ENCODE measurements at regions not wholly inside any gene's neighbourhood (a gene's known extent, or its start where the extent isn't known, plus 50 kb on each side); places are given as distances from the start of the nearest gene placed in this dataset.

DNA sequence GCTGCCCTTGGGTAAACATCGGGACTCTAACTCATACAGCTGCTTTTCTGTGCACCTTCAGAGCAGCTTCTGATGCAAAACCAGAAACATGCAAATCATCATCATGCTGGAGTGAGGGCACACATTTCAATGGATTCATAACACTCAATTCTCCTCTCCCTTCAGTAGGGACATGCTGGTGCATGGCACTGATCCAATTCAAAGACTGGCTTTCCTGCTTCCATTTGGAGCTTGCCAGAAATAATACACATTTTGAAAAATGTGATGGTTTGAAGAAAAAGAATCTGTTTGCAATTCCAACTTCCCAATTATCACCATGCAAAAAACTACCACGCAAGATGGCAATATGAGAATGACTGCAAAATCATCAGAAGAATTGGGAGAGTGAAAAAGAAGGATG, 65.2 kb upstream of the PDE10A start:
- Histone ChIP-seq H3K36me3 (ENCODE audit: control insufficient read depth, low read depth, low read length) (no peaks in the 10 kb centered on the region), H3K27ac (ENCODE audit: low read length) (no peak overlapping the region), H3K9ac (ENCODE audit: low read length) (no peak overlapping the region), H3K9me3 (ENCODE audit: control insufficient read depth, low read depth, low read length) (no peaks in the 10 kb centered on the region), H3K4me1 (ENCODE audit: control insufficient read depth, low read depth, low read length) (peaks cover 3% of the 10 kb centered on the region), H3K4me3 (ENCODE audit: low read length) (no peak overlapping the region), H3K27me3 (ENCODE audit: control insufficient read depth, insufficient read depth, low read length) (no peaks in the 10 kb centered on the region)

DNA sequence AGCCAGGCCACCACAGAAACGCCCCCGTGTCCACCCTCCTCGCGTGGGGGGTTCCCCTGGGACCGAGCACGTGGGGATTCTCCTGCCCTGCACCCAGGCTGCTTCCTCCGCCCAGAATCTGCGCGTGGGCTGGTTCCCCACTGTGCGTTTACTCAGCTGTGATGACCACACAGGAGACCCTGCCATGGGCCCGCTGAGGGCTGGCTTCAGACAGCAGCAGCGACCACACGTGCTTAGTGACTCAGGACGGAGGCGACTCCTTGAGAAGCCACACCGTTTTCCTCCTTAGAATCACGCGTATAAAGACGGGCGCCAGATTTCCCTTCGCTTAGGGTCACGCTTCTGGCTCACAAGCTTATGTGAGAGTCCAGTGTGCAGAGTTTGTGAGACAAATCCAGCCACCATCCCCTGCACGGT, 63.9 kb upstream of the PDE10A start:
- Histone ChIP-seq H3K27ac (ENCODE audit: low read length) (no peak overlapping the region), H3K9ac (ENCODE audit: low read length) (no peak overlapping the region), H3K9me3 (ENCODE audit: control insufficient read depth, low read depth, low read length) (no peaks in the 10 kb centered on the region), H3K27me3 (ENCODE audit: control insufficient read depth, insufficient read depth, low read length) (no peaks in the 10 kb centered on the region), H3K36me3 (ENCODE audit: control insufficient read depth, low read depth, low read length) (no peaks in the 10 kb centered on the region), H3K4me3 (ENCODE audit: low read length) (no peak overlapping the region), H3K4me1 (ENCODE audit: control insufficient read depth, low read depth, low read length) (peaks cover 3% of the 10 kb centered on the region)

DNA sequence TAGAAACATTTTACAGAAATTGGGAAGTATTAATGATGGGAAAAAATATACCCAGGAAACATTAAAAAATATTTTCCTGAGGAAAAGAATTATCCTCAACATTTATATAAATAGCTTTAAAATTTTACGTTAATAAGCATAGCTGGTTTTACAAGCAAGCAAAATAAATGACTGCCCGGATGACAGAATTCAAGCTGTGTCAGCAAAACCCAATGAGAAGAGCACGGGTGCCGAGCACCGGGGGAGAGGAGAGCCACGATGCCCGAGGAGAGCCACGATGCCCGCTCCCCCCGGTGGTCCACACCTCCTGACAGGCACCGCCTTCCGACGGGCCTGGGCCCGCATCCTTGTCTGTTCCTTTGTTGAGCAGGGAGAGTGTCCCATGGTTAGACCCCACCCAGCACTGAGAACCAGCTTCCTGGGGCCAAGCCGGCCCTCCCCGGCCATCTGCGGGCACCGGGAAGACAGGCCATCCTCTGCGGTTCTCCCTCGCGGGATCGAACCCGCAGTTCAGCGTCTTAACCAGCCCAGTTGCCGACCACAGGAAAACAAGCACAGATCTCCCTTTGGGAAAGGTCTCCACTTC, 63.3 kb upstream of the PDE10A start:
- H3K27ac ChIP-seq (ENCODE audit: low read length): no peak overlapping the region
- H3K4me3 ChIP-seq (ENCODE audit: low read length): no peak overlapping the region
- peaks cover 3% of the 10 kb centered on the region for H3K4me1 ChIP-seq (ENCODE audit: control insufficient read depth, low read depth, low read length)
- no peak overlapping the region for H3K9ac ChIP-seq (ENCODE audit: low read length)
- H3K36me3 ChIP-seq (ENCODE audit: control insufficient read depth, low read depth, low read length): no peaks in the 10 kb centered on the region
- H3K27me3 ChIP-seq (ENCODE audit: control insufficient read depth, insufficient read depth, low read length): no peaks in the 10 kb centered on the region
- no peaks in the 10 kb centered on the region for H3K9me3 ChIP-seq (ENCODE audit: control insufficient read depth, low read depth, low read length)

DNA sequence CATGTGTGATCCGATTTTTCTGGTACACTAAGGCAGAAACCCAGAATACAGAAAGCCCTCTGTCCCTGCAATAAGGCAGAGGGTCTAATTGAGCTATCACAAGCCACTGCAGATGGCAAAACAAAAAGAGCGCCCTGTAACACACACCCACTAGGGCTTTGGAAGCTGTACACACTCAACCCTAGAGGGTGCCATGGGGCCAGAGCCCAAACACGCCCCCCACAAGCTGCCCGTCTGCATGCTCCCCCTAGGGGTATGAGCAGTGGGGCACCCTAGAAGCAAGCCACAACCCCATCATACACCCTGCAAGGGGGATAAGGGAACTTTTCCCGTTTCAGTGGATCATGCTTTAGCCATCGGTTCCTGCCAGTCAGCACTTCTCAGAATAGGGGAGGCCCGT, 62.2 kb upstream of the PDE10A start:
- H3K9me3 ChIP-seq (ENCODE audit: control insufficient read depth, low read depth, low read length): no peaks in the 10 kb centered on the region
- peaks cover 3% of the 10 kb centered on the region for H3K4me1 ChIP-seq (ENCODE audit: control insufficient read depth, low read depth, low read length)
- H3K4me3 ChIP-seq (ENCODE audit: low read length): no peak overlapping the region
- H3K27ac ChIP-seq (ENCODE audit: low read length): no peak overlapping the region
- no peaks in the 10 kb centered on the region for H3K27me3 ChIP-seq (ENCODE audit: control insufficient read depth, insufficient read depth, low read length)
- H3K36me3 ChIP-seq (ENCODE audit: control insufficient read depth, low read depth, low read length): no peaks in the 10 kb centered on the region
- H3K9ac ChIP-seq (ENCODE audit: low read length): no peak overlapping the region

DNA sequence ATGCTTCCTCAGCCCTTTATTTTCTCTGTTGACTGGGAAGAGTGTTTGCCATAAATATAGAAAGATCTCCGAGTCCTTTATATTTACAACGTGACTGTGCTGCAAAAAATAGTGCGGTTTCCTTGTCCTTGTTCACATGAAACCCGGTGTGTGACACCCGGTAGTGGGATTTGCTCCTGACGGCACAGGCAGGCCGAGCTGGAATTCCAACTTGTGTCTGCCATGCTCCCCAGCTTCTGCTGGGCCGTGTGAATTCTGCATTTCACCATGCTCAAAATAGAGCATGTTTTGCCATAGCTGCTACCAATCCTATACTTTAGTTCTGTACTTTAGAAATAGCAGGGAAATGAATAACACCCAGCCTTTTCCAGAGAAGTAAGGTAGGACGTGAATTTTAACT, 60.3 kb upstream of the PDE10A start:
- no peak overlapping the region for H3K27ac ChIP-seq (ENCODE audit: low read length)
- H3K9ac ChIP-seq (ENCODE audit: low read length): no peak overlapping the region
- no peaks in the 10 kb centered on the region for H3K36me3 ChIP-seq (ENCODE audit: control insufficient read depth, low read depth, low read length)
- H3K27me3 ChIP-seq (ENCODE audit: control insufficient read depth, insufficient read depth, low read length): no peaks in the 10 kb centered on the region
- H3K9me3 ChIP-seq (ENCODE audit: control insufficient read depth, low read depth, low read length): no peaks in the 10 kb centered on the region
- no peak overlapping the region for H3K4me3 ChIP-seq (ENCODE audit: low read length)
- H3K4me1 ChIP-seq (ENCODE audit: control insufficient read depth, low read depth, low read length): peaks cover 3% of the 10 kb centered on the region

DNA sequence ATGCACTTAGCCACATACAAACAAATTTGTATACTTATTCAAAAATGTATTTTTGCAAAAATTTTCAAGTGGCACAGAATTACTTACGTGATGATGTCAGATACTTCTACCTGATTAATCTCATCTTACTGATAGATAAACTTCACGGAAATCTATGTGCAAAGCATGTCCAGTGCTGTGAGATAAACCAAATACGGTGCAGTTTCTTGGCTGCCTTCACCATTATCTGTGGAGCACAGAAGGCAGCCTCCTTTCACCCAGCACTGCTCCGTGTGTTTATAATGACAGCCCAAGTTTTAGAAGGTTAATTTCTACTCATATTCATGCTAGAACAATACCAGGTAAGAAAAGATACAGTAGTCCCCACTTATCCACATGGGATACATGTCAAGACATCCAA, 59.0 kb upstream of the PDE10A start:
- no peaks in the 10 kb centered on the region for H3K27me3 ChIP-seq (ENCODE audit: control insufficient read depth, insufficient read depth, low read length)
- no peaks in the 10 kb centered on the region for H3K36me3 ChIP-seq (ENCODE audit: control insufficient read depth, low read depth, low read length)
- no peaks in the 10 kb centered on the region for H3K9me3 ChIP-seq (ENCODE audit: control insufficient read depth, low read depth, low read length)
- no peak overlapping the region for H3K9ac ChIP-seq (ENCODE audit: low read length)
- H3K4me3 ChIP-seq (ENCODE audit: low read length): no peak overlapping the region
- no peaks in the 10 kb centered on the region for H3K4me1 ChIP-seq (ENCODE audit: control insufficient read depth, low read depth, low read length)
- no peak overlapping the region for H3K27ac ChIP-seq (ENCODE audit: low read length)

DNA sequence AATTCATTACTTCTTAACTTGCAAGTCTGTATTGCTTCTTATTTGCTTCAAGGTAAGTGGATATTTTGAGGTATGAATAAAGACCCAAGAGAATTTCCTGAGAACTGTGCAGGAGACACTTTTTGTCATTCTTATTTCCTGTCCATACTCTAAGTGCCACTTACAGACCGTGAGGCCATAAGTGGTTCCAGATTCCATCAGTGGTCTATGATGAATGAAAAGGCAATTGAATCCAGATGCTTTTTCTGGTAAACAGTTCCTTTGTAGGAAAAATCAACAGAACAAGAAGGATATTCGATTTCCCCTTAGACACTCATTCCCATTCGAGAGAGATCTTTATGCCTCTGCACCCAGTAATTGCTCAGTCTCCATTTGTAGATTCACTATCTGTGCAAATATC, 58.3 kb upstream of the PDE10A start:
- no peaks in the 10 kb centered on the region for H3K36me3 ChIP-seq (ENCODE audit: control insufficient read depth, low read depth, low read length)

DNA sequence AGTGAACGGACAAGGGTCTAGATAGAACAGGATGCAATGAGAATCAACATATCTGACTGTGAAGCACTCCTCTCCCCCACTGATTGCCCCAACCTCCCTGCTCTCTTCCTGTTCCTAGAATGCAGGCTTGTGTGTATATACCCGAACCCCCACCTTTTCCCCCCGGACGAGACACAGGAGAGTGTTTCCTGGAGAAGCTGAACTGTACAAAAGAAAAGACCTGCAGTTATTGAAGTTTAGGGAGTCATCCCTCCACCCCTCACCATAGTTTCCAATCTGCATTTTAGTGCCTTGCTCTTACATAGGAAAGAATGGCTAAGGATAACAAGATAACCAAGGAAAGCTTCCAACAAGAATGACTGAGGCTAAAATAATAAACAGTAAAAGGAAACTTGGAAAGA, 55.5 kb upstream of the PDE10A start:
- no peak overlapping the region for H3K9ac ChIP-seq (ENCODE audit: low read length)
- no peak overlapping the region for H3K27ac ChIP-seq (ENCODE audit: low read length)
- H3K27me3 ChIP-seq (ENCODE audit: control insufficient read depth, insufficient read depth, low read length): no peaks in the 10 kb centered on the region
- no peak overlapping the region for H3K4me3 ChIP-seq (ENCODE audit: low read length)
- H3K4me1 ChIP-seq (ENCODE audit: control insufficient read depth, low read depth, low read length): no peaks in the 10 kb centered on the region
- no peaks in the 10 kb centered on the region for H3K9me3 ChIP-seq (ENCODE audit: control insufficient read depth, low read depth, low read length)
- H3K36me3 ChIP-seq (ENCODE audit: control insufficient read depth, low read depth, low read length): no peaks in the 10 kb centered on the region

More for the DNA sequence above, 58.3 kb upstream of the PDE10A start:
- H3K27ac ChIP-seq (ENCODE audit: low read length): no peak overlapping the region
- no peaks in the 10 kb centered on the region for H3K9me3 ChIP-seq (ENCODE audit: control insufficient read depth, low read depth, low read length)
- H3K9ac ChIP-seq (ENCODE audit: low read length): no peak overlapping the region
- H3K4me1 ChIP-seq (ENCODE audit: control insufficient read depth, low read depth, low read length): no peaks in the 10 kb centered on the region
- H3K4me3 ChIP-seq (ENCODE audit: low read length): no peak overlapping the region
- H3K27me3 ChIP-seq (ENCODE audit: control insufficient read depth, insufficient read depth, low read length): no peaks in the 10 kb centered on the region

DNA sequence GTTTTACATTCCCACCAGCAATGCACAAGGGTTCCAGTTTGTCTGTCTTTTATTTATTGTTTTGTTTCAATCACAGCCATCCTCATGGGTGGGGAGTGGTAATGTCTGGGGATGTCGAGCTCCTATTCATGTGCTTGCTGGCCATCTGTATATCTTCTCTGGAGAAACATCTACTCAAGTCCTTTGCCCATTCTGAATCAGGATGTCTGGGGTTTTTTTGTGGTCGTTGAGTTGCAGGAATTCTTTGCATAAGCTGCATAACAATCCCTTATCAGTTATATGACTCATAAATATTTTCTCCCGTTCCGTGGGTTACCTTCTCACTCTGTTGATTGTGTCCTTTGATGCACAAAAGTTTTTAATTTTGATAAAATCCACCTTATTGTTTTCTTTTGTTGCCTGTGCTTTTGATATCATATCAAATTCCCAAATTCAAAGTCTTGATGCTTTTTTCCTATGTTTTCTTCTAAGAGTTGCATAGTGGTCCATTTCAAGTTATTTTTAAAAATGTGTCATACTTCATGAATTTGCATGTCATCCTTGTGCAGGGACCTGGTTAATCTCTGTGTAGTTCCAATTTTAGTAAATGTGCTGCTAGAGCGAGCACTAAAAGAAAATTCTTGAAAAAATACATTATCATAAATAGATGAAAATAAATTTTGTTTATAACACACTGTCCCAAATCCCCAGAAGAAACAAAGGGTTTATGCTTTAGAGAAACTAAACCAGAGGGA, 54.9 kb upstream of the PDE10A start:
- Histone ChIP-seq H3K36me3 (ENCODE audit: control insufficient read depth, low read depth, low read length) (no peaks in the 10 kb centered on the region), H3K4me1 (ENCODE audit: control insufficient read depth, low read depth, low read length) (no peaks in the 10 kb centered on the region), H3K9me3 (ENCODE audit: control insufficient read depth, low read depth, low read length) (no peaks in the 10 kb centered on the region), H3K9ac (ENCODE audit: low read length) (no peak overlapping the region), H3K27me3 (ENCODE audit: control insufficient read depth, insufficient read depth, low read length) (no peaks in the 10 kb centered on the region), H3K4me3 (ENCODE audit: low read length) (no peak overlapping the region), H3K27ac (ENCODE audit: low read length) (no peak overlapping the region)

DNA sequence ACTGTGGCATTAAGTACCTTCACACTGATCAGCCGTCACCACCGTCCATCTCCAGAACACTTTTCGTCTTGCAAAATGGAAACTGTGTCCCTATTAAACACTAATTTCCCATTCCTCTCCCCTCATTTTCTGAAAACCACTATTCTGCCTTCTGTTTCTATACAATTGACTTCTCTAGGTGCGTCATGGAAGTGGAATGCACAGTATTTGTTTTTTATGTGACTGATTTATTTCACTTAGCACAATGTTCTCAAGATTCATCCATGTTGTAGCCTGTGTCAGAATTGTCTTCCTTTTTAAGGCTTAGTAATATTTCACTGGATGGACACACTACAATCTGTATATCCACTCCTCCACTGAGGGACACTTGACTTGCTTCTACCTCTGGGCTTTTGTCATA, 53.8 kb upstream of the PDE10A start:
- Histone ChIP-seq H3K27me3 (ENCODE audit: control insufficient read depth, insufficient read depth, low read length) (no peaks in the 10 kb centered on the region), H3K4me1 (ENCODE audit: control insufficient read depth, low read depth, low read length) (no peaks in the 10 kb centered on the region), H3K9me3 (ENCODE audit: control insufficient read depth, low read depth, low read length) (no peaks in the 10 kb centered on the region), H3K4me3 (ENCODE audit: low read length) (no peak overlapping the region), H3K9ac (ENCODE audit: low read length) (no peak overlapping the region), H3K27ac (ENCODE audit: low read length) (no peak overlapping the region), H3K36me3 (ENCODE audit: control insufficient read depth, low read depth, low read length) (no peaks in the 10 kb centered on the region)

DNA sequence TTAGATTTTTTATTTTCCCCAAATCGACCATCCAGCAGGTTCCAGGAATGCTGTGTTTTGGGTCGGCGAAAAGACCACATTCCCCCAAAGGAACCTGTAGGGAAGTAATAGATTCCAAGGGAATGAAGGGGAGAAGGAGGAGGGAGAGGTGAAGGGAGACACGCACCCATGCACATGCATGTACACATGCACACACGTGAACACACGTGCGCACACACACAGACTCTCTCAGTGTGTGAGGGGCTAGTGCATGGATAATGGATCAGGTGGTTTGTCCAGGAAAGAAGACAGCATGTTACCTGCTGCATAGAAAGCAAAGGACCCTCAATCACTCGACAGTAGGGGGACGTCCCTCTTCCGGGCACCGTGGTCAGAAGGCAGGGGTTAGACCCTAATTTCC, 52.4 kb upstream of the PDE10A start:
- Histone ChIP-seq H3K27me3 (ENCODE audit: control insufficient read depth, insufficient read depth, low read length) (no peaks in the 10 kb centered on the region), H3K9me3 (ENCODE audit: control insufficient read depth, low read depth, low read length) (no peaks in the 10 kb centered on the region), H3K36me3 (ENCODE audit: control insufficient read depth, low read depth, low read length) (no peaks in the 10 kb centered on the region)

DNA sequence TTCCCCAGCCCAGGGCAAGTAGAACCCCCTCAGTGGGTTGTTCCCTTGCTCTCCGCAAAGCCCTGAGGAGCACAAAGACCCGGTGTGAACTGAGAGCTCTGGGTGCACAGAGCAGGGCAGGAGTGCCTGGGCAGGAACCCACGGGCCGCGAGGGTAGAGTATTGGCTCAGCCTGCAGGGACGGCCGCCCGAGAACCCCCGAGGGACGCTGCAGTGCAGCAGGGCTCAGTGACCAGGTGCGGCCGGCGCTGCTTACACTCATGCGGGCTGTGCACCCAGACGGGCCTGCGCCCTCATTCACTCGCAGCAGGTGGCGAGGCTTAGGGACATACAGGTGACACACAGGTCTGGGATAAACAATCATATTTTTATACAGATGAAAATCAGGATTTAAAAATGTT, 51.9 kb upstream of the PDE10A start:
- H3K36me3 ChIP-seq (ENCODE audit: control insufficient read depth, low read depth, low read length): no peaks in the 10 kb centered on the region

More for the DNA sequence above, 52.4 kb upstream of the PDE10A start:
- no peaks in the 10 kb centered on the region for H3K4me1 ChIP-seq (ENCODE audit: control insufficient read depth, low read depth, low read length)
- H3K9ac ChIP-seq (ENCODE audit: low read length): no peak overlapping the region
- H3K27ac ChIP-seq (ENCODE audit: low read length): no peak overlapping the region
- no peak overlapping the region for H3K4me3 ChIP-seq (ENCODE audit: low read length)

More for the DNA sequence above, 51.9 kb upstream of the PDE10A start:
- H3K9ac ChIP-seq (ENCODE audit: low read length): no peak overlapping the region
- no peak overlapping the region for H3K27ac ChIP-seq (ENCODE audit: low read length)
- no peak overlapping the region for H3K4me3 ChIP-seq (ENCODE audit: low read length)
- no peaks in the 10 kb centered on the region for H3K27me3 ChIP-seq (ENCODE audit: control insufficient read depth, insufficient read depth, low read length)
- H3K4me1 ChIP-seq (ENCODE audit: control insufficient read depth, low read depth, low read length): no peaks in the 10 kb centered on the region
- no peaks in the 10 kb centered on the region for H3K9me3 ChIP-seq (ENCODE audit: control insufficient read depth, low read depth, low read length)

Measured in iPS-18a (cell line).